ENCODE measurements at regions not wholly inside any gene's neighbourhood (a gene's known extent, or its start where the extent isn't known, plus 50 kb on each side); places are given as distances from the start of the nearest gene placed in this dataset.

DNA sequence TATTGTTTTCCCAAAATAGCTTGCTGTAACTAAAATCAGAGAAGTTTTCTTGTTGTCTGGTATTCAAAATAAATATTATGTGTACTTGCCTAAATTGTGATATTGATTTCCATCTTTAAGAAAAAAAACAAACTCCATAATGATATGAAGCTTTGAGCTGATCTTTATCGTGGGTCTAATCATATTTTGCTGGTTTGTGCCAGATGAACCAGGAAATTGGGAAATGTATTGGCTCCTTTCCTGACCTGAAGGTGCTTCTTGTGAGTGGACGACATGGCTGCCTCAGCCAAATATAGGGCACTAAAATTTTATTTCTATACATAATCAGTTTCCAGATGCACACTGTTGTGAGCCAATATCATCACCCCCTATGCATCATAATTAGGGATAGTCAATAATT, 113.3 kb downstream of the DIPK2A start:
- no peak for DNase-seq

DNA sequence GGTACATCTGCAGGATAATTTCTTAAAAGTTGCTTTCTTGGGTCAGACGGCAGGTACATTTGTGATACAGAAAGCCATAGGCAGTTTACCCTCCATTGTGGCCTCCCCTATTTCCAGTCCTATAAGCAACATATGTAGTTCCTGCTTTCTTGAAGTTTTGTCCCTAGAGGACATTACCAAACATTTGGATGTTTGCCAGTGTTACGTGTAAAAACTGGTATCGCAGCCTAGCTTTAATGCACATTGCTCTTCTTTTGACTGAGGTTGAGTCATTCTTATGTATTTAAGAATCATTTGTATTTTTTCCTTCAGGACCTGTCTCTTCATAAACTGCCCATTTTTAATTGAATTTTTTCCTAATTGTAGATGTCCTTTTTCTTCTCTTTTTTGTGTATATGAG, 114.3 kb downstream of the DIPK2A start:
- no peak for DNase-seq

DNA sequence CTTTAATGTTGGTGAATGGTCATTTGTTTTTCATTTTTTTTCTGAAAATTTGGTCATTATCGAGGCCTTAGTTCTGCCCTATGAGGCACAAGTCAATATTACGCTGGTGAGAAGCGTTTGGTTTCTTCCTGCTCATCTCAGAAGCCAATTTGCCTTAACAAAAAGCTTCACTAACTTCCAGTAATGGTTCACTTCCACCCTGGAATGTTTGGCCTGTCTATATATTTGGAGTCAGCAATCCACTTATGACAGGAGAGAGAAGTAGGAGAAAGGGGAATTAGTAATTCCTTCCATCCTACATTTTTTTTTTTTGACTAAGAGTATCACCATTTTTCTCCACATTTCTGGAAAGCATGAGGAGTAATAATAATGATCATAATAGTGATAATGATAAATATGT, 124.4 kb downstream of the DIPK2A start:
- DNase-seq = no peak

DNA sequence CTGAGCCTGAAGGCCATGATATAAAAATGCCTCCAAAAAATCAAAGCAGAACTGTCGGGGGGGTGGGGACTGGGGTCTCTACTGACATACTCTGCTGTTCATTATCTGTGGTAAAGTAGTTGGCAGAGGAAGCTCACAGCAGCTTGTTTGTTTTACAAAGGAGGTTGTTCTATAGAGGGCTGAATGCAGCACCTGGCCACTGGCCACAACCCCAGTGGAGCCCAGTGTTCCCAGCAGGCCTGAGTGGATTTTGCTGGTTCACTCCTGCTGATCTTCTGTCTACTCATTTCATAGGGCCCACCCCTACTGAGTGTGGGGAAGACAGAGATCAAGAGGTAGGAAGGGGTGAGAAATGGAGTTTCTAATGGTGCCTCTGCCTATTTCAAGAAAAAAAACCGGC, 125.5 kb downstream of the DIPK2A start:
- DNase-seq = no peak

DNA sequence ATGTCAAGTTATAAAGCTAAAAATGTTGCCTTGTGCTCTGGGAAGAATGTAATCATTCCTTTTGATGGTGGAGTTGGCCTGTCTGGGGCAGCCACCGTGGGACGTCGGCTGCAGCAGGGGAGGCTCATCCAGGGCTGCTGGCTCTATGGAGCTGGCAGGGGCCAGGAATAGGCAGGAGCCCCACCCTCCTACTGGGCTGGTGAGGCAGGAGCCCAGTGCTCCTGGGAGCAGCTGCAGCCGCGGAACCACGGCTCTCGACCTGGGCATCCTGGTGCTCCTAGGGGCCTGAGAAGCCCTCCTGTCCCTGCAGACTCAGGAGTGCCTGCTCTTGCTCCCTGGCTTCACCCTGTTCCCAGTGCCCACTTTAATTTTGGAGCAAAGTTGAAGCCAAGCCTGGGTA, 127.1 kb downstream of the DIPK2A start:
- DNase-seq = no peak

DNA sequence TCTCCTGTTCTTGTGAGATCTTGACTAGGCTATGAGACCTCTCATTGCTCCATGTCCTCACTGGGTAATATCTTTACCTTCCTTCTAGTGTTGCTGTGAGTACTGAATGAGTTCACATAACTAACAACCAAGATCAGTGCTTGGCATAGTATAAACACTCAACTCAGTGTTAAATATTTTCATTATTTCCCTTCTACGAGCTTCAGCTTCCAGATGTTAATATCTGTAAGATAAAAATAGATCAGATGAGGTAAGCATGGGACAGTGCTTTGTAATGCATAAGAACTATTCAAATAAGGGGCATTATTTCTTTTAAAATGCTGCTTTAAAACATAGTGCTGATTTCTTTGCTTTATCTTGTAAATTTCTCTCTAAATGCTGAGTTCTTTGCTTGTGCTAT, 130.8 kb downstream of the DIPK2A start:
- no peak for DNase-seq

DNA sequence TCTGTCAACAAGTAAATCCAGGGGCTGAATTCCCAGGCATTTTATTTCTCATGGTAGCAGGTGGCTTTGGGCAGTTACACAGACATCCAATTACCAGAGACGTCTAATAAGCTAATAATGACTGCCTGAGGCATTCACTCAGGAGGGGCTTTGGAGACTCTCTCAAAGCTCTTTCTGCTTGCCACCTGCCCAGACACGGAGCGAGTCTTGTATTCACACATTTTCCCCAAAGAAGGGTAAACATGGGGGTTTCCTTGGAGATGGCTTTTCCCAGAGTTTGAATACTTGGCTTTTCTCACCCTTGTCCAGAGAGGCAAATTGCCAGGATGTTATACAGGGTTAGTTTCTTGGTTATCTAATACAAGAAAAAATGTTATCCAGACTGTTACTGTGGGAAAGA, 132.6 kb downstream of the DIPK2A start:
- DNase-seq = no peak

DNA sequence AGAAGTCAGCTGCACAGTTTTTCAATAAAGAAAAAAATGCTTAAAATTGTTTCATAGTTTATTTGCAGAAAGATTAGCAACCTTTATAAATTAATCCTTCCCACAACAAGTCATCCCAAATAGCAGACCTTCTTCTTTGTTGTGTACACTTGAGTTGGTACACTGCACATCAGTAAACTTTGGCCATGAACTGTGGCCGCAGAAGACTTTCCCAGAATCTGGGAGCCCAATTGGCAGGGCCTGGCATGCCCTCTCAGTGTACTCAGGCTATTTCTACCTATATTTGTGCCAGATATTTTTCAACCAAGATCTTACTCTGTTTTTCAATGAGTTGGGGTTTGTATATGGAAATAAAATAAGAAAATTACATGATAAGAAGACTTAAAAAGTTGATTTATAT, 133.1 kb downstream of the DIPK2A start:
- DNase-seq = no peak

DNA sequence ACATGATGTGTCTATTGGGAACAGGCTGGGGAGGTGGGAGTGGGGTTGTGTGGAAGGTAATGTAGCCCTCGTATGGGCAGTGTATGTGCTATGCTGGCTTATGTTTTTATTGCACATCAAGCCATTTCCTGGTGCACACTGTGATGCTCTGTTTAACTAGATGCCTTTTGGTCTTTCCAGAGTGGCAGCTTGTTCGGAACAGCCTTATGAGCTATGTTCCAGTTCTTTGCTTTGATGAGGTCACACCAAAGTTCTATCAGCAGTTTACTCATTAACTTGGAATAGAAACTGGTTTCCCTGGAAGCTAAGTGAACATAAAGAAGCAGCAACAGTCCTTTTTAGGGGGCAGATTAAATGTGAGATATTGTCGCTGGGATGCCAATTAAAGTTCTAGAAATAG, 133.9 kb downstream of the DIPK2A start:
- DNase-seq = no peak

DNA sequence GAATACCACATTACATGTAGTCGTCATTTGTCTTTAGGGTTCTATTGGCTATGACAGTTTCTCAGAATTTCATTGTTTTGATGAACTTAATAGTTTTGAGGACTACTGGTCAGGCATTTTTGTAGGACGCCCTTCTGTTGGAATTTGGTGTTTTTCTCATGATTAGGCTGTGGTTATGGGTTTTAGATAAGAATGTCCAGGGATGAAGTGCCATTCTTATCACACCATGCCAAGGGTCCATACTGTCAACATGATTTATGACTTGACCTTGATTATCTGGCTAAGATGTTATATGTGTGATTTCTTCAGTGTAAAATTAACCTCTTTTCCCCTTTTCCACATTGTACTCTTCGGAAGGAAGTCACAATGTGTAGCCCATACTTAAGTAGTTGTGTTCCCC, 135.3 kb downstream of the DIPK2A start:
- no peak for DNase-seq

DNA sequence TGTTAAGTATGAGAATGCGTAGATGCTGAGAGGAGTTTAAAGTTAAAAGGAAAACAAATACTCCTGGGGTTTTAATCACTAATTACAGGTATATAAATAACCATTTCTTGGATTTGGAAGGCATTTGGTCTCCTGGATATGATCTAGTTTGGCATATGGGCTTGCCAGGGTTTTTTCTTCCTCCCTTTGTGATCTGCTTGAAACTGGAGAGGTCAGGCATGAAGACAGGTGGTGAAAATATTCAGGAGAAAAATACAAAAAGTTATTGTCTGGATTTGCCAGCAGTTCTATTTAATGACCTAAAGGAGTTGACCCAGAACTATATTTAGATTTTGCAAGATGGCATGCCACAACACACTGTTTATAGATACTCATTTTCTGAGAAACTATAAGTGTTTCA, 136.3 kb downstream of the DIPK2A start:
- DNase-seq = no peak

DNA sequence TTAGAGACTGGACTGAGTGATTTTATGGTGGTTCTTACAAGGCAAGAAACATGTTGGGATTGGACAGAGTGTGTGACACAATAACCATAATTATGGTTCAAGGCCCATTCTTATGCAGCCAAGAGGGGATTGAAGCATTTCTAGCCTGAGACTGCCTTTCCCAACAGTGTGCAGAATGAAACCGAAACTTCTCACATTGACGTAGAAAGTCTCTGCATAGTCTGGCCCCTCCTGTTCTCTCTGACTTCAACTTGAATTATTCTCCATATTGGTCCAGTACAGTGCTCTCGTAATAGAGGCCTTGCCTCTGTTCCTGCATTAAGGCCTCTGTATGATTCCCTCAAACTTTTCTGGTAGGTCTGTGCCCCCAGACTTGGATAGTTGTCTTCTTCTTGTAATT, 138.3 kb downstream of the DIPK2A start:
- no peak for DNase-seq

DNA sequence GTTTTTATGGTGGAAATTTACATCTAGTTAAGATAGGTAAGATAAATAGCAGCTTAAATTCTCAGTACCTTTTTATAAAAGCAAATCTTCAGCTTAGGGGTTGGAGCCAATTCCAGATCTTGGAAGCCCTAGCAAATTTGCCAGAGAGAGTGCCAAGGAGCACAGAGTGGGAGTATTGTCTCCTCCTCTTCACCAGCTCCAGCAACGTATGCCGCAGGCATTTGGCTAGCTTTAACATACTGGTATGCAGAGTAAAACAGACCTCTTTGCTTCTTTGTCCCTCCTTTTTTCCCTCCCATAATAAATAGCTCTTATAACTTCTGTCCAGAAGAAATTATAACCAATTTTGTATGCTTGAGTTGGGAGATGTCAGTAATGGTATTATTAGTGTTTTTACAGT, 140.4 kb downstream of the DIPK2A start:
- no peak for DNase-seq

DNA sequence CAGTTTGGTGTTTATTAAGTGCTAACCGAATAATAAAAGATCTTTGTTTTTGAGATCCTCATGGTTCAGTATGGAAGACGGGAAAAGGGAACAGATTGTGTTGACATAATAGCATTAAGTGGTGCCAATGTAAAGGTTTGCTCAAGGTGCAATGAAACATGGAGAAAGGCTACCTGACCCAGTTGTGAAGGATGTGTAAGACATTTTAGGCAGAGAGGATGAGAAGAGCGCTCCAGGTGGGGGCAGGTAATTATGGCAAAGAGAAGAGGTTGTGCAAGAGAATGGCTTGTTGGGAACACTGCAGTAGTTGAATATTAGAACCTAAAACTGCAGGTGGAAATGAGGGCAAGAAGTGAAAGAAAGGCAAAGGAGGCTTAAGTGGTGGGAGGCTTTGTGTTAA, 140.8 kb downstream of the DIPK2A start:
- DNase-seq = no peak

DNA sequence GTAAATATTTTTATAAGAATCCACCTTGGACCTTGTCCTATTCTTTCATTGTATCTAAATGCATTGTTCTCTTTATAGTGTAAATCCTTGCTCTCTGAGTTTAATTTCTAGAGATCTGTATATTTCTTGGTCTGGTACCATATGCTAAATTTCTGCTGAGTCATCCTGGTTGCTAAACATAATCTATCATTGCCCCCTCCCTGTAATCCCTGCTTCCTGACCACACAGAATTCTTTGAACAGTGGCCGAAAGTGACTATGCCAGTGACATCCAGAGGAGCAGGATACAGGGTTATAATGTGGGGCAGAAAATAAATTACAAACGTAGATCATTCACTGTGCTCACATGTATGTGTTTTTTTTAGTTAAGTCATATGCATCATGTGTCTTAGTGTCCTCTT, 143.1 kb downstream of the DIPK2A start:
- DNase-seq = no peak

DNA sequence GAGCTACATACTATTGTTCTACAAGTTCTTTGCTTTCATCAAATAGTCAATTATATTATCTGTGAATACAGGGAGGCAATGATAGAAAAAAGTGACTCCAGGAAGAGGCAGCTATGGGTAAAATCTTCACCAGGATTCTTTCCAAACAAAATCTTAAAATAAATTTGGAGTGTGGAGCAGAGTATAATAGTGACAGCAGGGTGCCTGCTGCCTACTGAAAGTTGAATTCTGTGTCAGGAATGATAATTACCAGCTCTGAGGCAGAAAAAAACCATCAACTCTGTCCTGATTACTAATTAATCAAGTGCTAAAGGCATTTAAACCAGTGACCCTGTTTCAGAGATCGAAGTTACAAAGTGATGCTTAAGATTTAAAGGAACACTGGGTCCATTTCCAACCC, 148.0 kb downstream of the DIPK2A start:
- DNase-seq = no peak

DNA sequence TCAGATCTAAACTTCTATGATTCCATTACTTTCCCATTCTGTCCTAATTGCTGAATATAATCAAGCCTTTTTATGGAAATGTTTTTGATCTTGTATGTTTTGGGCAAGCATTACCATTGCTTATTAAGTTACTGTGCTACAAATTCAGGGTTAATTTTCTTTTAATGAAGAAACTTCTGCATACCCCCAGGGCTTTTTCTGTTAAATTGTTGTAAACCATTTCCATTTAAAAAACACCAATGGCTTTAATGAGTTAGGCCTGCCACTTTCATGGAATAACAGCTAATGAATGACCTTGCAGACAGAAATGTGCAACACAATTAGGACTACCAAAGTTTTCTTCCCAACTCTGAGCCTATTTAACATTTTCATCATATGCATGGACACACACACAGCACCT, 150.0 kb downstream of the DIPK2A start:
- DNase-seq = no peak

DNA sequence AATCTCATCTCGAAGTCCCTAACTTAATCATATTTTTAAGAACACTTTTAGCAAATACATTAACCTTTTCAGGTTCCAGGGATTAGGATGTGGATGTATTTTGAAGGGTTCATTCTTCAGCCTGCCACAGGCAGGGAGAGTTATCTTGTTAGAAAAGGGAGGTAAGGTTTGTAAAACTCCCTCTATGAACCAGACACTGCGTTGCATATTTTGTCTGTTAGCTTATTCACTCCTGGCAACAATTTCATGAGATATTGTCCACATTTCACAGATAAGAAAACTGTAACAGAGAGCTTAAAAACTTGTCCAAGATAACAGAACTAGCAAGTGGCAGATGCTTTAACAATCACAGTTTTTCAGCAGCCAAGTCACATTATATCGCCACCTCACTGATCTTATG, 155.4 kb downstream of the DIPK2A start:
- no peak for DNase-seq

DNA sequence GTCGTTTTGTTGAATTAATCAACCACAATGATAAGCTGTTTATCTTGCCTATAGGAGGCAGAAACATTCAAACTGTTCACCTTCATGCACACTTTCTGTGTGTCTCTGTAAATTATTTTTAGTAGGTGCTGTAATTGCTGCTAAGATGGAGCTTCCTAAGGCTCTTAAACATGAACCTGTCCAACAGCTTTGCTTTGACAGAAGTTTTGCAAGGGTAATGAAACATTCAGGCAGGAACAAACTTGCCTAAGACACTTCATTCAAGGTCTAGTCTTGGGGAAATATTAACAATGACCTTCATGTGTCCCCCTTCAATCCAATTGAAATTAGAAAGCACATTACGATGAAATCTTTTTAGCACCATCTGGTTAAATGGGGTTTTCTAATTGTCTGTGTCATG, 156.1 kb downstream of the DIPK2A start:
- DNase-seq = no peak

DNA sequence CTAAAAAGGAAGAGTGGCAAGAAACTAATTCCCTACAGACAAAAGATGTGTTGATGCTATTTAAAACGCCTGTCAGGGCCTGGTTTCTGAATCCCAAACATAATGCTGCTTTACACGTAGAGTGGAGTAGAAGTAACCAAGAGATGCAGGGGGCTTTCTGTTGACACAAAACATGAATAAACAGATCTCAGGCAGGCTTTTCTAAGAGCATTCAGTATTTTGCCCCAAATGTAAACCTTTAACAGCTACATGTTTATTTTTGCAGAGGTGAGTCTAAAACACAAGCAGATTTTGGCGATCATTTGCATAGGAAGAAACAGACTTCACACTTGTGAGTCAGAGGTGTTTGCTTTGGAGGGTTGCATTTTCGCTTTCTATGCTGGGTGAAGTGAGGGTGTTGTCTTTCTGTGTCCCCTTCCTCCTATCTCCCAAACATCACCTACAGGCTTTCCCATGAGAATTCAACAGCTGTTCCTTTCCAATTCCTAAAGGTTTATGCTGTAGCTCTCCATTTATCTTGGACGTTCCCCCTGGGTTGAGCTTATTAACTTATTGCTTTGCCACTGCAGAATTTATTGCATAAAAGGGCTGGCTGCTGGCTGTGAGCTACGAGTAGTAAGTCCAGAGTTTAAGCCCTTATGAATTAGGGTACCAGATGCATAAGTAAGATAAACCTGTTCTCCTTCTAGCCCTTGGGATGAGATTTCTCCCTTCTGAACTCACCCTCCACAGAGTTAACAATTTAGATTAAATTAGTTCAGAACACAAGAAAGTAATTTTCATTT, 156.7 kb downstream of the DIPK2A start:
- no peak for DNase-seq

DNA sequence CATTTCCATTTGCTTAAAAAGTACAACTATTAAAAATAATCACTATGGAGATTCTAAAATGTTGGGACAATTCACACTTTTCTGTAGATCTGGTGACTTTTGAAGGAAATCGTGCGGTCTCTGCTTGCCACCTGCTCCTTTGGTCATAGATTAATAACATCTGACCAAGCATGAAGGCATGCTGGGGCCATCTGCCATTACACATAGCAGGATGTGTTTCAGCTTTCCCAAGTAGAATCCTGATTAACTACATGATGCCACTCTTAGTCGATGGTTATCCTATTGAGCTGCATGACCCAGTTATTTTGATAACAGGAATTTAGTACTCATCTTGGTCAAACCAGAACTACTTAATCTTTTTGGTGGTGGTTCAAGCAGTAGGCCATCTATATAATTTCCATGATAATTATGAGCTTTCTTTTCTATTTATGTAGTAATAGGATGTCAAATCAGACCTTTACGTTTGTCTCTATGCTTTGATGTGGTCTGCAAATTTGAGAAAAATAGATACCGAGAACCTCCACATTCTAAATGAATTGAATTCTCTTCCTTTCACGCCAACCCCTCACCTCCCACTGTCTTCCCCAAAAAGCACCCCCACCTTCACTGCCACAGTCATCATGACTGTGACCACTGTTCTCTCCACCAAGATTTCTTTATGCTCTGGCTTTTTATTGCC, 158.1 kb downstream of the DIPK2A start:
- no peak for DNase-seq

DNA sequence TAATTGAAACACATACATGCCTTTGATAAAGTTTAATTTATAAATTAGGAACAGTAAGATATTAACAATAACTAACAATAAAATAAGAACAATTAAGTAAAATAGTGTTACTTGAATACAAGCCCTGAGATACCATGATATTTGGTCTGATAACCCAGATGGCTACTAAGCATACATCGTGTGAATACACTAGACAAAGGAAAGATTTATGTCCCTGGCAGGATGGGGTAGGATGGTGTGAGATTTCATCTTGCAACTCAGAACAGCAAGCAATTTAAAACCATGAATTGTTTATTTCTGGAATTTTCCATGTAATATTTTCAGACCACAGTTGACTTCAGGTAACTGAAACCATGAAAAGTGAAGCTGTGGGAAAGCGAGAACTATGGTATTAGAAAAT, 169.5 kb downstream of the DIPK2A start:
- DNase-seq = no peak

DNA sequence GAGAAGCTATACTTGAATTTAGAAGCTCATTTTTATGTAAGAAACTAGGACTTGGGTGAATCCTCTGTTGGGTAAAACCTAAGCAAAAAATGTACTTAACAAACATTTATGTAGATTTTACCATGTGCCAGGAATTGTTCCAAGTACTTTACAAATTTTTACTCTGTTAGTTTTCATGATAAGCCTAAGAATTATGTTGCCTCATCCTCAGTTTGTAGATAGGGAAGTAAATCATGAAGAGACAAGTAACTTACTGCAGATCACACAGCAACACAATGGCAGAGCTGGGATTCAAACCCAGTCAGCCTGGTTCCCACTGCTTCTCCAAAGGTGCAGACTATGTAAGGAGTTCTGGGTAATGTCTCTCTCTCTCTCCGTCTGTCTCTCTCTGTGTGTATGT, 169.9 kb downstream of the DIPK2A start:
- no peak for DNase-seq

DNA sequence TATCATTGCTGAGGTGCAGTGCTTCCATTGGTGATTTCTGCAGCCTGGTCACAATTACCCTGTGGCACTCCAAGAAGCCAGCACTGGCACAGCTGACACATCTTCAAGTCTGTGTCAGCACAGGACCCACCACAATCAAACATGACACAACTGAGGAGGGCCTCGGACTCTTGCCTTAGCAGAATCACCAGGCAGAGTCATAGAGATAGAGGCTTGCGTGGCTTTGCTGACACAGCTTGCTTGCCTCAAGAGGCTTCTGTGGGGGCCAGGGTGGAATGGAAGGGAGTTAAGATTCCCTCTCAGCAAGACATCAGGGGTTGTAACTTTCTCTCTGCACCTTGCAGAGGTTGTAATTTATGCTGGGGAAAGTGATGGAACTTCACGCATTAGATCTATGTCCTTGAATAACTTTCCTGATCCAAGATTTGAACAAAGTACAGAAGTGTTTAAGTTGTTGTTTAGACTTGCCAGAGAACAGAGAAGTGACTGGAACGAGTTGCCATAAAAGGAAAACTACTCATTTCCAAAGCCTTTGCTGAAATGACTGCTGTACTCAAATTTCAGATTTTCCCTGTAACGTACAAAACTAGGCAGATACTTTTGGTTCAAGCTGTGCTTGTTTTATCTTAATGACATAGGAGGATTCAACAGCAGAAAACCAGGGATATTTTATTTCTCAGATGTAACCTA, 170.7 kb downstream of the DIPK2A start:
- DNase-seq = no peak

Data from 8988T (cell line).